Hematopoietic multipotent progenitor cell treated with erythropoietin and hydrocortisone succinate and interleukin-3 and kit ligand, for 8 days (in vitro differentiated cells): ENCODE measurements at regions not wholly inside any gene's neighbourhood (a gene's known extent, or its start where the extent isn't known, plus 50 kb on each side); places are given as distances from the start of the nearest gene placed in this dataset.

Experiments used
- DNase-seq: peaks from one replicate; pipeline ENCODE4 v3.0.0-alpha.2; 2015

GRCh38 chr11:111444040-111444439 lies 65.0 kb upstream of the POU2AF1 start:
- DNase-seq = no peak

DNA sequence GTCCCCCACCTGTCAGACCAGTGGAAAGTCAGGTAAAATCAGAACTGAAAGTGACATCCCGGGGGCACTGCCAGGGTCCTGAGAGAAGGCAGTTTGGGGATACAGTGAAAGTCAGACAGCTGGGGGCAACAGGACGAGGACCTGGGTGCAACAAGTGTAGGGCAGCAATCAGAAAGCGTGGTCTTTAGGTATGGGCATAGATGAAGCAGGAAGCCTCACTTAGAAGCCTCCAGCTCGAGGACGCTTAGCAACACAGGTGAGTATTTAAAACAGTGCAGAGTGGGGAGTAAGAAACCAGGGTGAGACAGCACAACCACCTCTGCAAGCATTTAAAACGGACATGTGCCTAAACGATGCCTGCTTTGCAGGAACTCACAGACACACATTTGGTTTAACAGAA lies 64.6 kb upstream of the POU2AF1 start:
- DNase-seq = no peak

DNA sequence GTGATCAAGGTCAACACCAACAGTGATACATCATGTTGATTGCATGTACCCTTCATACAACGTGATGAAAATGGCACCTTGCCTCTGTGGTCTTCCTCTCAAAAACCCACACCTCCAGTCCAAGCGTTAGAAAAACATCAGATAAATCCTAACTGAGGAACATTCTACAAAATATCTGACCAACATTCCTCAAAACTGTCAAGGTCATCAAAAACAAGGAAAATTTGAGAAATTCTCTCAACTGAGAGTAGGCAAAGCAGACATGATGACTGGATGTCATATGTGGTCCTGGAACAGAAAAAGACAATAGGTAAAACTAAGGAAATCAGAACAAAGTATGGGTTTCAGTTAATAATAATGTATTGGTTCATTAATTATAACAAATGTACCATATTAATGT lies 64.0 kb upstream of the POU2AF1 start:
- DNase-seq = no peak

DNA sequence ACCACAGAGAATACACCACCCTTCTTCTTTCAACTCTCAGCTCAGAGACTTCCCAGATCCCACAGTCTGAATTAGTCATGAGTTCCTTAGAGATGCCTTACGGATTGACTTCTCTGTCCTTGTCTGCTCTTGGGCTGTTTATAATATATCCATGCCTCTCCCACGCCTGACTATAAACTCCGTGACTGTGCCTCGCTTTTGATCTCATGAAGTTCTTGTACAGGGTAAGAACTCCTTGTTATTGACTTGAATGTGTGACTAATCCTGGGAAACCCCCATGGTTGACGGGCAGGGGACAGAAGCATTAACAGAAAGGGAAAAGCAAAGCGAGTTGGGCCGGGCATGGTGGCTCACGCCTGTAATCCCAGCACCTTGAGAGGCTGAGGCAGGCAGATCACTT lies 62.4 kb upstream of the POU2AF1 start:
- no peak for DNase-seq

DNA sequence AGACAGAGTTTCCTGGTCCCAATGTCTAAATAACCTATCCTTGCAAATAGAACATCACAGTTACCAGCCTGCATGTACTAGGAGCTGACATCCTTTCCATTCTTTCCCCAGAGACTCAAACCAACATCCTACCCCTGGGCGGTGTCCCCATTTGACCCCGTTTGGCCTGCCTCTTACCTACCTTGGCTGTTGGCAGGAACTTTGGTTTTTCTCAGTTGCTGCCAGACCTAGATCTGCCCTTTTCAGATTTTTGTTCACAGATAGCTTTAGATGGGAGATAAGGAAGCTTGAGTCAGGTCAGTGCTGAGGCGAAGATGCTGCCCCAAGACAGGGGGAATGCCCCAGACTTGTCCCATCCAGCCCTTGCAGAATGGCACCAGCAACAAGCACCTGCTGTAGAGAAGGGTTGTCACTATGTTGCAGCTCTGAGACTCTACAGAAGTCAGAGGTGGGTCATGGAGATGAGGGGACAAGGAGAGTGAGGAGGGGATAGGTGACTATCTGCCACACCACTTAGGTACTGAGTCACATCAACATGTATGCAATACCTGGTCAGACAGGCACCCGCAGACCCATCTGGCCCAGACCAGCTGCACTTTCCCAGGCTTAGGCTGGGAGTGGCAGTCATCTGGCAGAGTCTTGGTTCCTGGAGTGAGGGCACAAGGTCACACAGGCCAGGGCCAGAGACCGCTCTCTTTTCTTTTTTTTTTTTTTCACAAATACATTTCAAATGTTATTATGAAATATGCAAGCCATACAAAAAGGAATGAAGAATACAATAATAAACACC lies 61.5 kb upstream of the POU2AF1 start:
- DNase-seq = no peak

DNA sequence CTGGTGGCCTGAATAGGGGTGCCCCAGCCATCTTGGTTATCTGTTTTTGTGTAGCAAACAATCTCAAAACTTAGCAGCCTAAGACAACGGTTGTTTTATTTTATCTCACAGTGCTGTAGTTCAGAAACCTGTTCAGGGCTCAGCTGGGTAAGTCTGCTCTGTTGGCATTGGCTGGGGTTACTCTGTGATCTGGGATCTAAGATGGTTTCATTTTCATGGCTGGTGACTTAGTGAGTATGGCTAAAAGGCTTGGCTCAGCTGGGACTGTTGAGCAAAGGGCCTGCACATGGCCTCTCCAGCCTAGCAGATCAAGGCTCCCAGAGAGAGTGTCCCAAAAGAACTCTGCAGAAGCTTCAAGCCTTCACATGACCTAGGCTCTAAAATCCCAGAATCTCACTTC lies 60.8 kb upstream of the POU2AF1 start:
- DNase-seq = no peak

GRCh38 chr11:111438846-111439520 lies 59.9 kb upstream of the POU2AF1 start:
- DNase-seq = no peak

DNA sequence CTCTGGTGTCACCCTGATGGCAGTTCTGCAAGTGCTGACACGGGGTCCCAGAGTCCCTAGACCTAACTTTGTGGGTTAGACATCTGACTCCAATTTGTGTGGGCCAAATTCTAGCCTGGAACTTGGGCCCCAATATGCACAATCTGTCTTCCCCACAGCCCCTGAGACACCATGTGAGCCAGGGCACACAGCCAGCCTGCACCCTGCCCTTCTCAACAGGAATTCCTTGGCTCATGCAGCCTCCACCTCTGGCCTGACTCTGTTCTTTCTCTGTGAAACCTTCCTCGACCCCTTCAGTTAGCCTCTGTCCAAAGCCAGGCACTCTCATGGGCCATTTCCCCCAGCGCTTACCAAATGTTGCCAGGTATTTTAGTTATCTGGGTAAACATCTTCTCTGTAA lies 59.1 kb upstream of the POU2AF1 start:
- no peak for DNase-seq

DNA sequence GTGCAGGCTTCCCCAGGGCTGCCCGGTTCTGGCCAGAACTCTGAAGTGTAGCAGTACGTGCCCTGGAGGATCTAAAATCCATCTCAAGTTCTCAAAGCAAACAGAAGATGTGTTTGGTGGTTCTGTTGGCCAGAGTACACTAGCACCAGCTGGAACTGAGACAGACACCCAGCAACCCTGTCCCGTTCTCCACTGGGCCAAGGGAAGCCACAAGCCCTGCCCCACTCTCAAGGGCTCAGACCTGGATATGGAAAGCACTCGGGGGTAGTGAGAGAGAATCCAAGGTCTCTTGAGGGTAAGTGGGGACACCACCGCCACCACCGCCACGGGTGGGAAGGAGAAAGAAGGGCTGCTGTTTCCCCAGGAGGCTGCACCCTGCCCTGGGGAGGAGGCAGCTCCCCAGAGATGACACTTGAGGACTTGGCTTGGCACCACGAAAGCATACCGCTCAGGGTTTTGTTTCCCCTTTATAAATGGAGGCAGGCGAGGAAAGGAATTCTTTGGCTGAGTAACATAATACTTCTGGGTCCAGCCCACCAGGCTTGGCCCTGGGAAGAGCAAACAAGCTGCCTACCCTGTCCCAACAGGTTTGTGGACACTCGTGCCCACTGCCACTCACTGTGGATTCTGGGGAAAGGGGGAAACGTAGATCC lies 56.1 kb upstream of the POU2AF1 start:
- DNase-seq = no peak

- peak; percentile 61 for DNase-seq
Observed at GRCh38 chr11:111429066-111429506, 50.0 kb upstream of the POU2AF1 start.
